ENCODE measurements at regions not wholly inside any gene's neighbourhood (a gene's known extent, or its start where the extent isn't known, plus 50 kb on each side); places are given as distances from the start of the nearest gene placed in this dataset.

DNA sequence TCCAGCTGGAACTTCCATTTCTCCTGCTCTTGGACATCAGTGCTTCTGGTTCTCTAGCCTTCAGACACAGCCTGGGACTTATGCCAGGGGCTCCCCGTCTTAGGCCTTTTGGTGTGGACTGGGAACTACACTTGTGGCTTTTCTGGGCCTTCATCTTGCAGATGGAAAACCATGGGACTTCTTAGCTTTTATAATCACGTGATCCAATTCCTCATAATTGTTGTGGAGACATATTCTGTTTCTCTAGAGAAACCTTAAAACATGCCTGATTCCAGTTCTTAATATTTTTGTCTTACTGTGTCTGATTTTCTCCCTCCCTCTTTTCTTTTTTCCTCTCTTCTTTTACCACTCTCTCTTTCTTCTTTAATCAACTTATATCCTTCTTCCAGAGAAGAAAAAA lies 224.2 kb upstream of the FOXP2 start:
- TF ChIP-seq JUND (IDR thresholded peaks at IDR 0.05) = no peak
- TF ChIP-seq RAD21 (IDR thresholded peaks at IDR 0.05) = no peak
- TF ChIP-seq ZBTB33 (IDR thresholded peaks at IDR 0.05) = no peak
- no peak for TF ChIP-seq FOXA2 (IDR thresholded peaks at IDR 0.05)
- TF ChIP-seq GABPA (IDR thresholded peaks at IDR 0.05 in 1 of 2, conservative IDR thresholded peaks at IDR 0.05 in 1 of 2) = no peak
- TF ChIP-seq SP1 (IDR thresholded peaks at IDR 0.05) = no peak
- no peak for TF ChIP-seq REST (IDR thresholded peaks at IDR 0.05)
- TF ChIP-seq FOXA1 (IDR thresholded peaks at IDR 0.05) = no peak
- TF ChIP-seq RXRA (IDR thresholded peaks at IDR 0.05) = no peak
- TF ChIP-seq, protein P1, sequence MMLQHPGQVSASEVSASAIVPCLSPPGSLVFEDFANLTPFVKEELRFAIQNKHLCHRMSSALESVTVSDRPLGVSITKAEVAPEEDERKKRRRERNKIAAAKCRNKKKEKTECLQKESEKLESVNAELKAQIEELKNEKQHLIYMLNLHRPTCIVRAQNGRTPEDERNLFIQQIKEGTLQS (IDR thresholded peaks at IDR 0.05) = no peak
- TF ChIP-seq YY1 (IDR thresholded peaks at IDR 0.05) = no peak
- TF ChIP-seq MAX (IDR thresholded peaks at IDR 0.05) = no peak
- no peak for TF ChIP-seq EGR1 (IDR thresholded peaks at IDR 0.05; ENCODE audit: low read depth in 2 of 2)
- TF ChIP-seq CTCF (IDR thresholded peaks at IDR 0.05; ENCODE audit: low read depth, low read length, missing input control) = no peak
- TF ChIP-seq NR2F2 (IDR thresholded peaks at IDR 0.05) = no peak
- TF ChIP-seq HNF4A (conservative IDR thresholded peaks at IDR 0.05) = no peak
- TF ChIP-seq TAF1 (conservative IDR thresholded peaks at IDR 0.05) = no peak
- H3K4me3 ChIP-seq (ENCODE audit: low read depth in 1 of 3, low read length in 3 of 3) = no peak overlapping the region
- H3K27ac ChIP-seq (ENCODE audit: low read depth in 1 of 2, low read length in 2 of 2) = no peak overlapping the region
- no peaks in the 10 kb centered on the region for H3K36me3 ChIP-seq (ENCODE audit: control insufficient read depth in 4 of 4, insufficient read depth in 3 of 4, low read depth in 1 of 4, low read length in 3 of 4)
- WGBS = 86% methylated on average over 2 of the region's 2 CpGs
- no peaks in the 10 kb centered on the region for H3K27me3 ChIP-seq (ENCODE audit: control insufficient read depth in 4 of 4, insufficient read depth in 4 of 4, low read length in 3 of 4)
- DNase-seq (ENCODE audit: low spot score) = no peak
- no peaks in the 10 kb centered on the region for H3K9me3 ChIP-seq (ENCODE audit: control insufficient read depth in 4 of 4, low read length in 3 of 4)
- no peak overlapping the region for H3K9ac ChIP-seq (ENCODE audit: low read depth in 1 of 2, low read length in 2 of 2)
- no peaks in the 10 kb centered on the region for H3K4me1 ChIP-seq (ENCODE audit: control insufficient read depth in 4 of 4, insufficient read depth in 4 of 4, low read length in 3 of 4)

All from liver (tissue), 8 donors.